HG03469 (cell line): ENCODE measurements at regions not wholly inside any gene's neighbourhood (a gene's known extent, or its start where the extent isn't known, plus 50 kb on each side); places are given as distances from the start of the nearest gene placed in this dataset.

ENCODE experiments used
- ATAC-seq: cut with Tn5 transposase; IDR thresholded peaks from one replicate; pipeline ENCODE4 v1.9.1; 2021; ENCODE audit warnings: mild to moderate bottlenecking, moderate library complexity, moderate number of reproducible peaks; ENCODE audit not compliant: unreplicated experiment

DNA sequence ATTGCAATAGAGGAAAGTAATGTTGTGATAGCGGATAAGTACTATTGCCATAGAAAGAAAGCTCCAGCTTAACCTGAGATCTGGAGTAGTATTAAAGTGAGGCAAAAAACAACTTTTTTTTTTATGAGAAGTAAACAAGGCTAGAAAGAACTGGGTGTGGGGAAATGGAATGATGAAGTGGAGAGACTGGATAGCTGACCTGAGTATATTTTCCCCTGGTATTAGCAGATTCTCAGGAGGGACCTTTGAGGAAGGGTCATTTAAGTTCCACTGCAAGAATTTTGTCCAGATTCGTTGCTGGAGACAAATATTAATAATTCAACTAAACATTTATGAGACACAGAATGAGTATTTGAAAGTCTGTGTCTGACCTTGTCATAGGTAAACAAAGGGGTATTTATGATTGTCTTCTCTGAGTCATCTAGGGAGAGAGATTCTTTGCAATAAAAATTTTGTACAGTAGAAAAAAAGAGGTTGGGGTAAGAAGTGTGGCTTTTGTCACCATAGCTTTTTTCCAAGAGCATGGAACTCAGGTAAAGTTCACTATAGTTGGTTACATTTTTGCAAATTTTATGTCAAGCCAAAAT is 2095.9 kb downstream of the ARAP2 start:
- ATAC-seq: no peak

DNA sequence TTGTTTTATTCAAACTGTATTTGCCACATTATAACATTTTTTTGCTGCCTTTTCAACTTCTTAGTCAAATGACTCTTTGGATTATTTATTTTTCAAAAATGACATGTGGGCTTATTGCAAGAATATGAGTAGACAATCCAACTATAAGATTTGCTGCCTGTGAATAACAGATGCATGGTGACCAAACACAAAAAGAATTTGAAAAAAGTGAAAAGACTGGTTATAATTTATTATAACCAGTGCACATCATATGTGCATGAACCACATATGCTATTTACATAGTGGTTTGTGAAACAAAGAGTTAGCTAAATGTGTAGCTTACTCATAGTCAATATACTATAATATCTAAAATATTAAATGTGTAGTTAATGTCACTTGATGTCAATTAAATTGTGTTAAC is 2086.8 kb downstream of the ARAP2 start:
- ATAC-seq: no peak

DNA sequence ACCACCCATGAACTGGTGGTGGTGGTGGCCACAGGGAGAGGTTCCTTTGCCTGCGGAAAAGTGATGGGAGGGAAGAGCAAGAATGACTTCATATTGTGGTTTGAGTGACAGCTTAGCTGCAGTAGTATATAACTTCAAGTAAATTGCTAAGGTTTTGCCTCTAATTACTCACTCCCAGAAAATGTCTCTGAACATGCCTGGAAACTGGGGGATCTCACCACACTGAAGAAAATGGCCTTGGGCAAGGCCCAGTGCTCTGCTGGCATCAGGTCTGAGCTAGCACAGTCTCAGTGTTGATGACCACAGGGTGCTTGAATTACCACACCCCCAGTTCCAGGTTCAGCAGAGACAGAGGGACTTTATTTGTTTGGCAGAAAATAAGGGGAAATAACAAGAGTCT is 2085.4 kb downstream of the ARAP2 start:
- ATAC-seq: no peak

DNA sequence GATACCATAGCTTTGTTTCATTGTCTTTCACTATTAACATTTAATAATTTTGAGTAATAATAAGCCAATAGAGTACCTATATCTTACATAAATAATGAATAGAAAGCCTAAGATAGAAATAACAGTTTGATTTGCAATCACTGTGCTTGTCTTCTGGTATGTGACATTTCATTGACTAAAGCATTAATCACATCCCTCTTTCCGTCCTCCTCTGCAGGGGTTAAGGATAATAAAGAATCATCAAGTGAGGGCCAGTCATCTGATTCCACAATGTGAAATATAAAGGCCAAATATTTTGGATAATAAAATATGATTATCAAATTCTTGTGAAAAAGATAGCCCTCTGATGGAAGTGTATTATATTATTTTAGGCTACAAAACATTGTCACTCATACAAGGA is 2073.4 kb downstream of the ARAP2 start:
- no peak for ATAC-seq

DNA sequence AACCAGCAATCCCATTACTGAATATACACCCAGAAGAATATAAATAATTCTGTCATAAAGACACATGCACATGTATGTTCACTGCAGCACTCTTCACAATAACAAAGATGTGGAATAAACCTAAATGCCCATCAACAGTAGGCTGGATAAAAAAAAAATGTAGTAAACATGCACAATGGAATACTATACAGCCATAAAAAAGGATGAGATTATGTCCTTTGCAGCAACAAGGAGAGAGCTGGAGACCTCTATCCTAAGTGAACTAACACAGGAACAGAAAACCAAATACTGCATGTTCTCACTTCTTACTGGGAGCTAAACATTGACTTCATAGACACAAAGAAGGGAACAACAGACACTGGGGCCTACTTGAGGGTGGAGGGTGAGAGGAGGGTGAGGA is 2067.7 kb downstream of the ARAP2 start:
- ATAC-seq: no peak

DNA sequence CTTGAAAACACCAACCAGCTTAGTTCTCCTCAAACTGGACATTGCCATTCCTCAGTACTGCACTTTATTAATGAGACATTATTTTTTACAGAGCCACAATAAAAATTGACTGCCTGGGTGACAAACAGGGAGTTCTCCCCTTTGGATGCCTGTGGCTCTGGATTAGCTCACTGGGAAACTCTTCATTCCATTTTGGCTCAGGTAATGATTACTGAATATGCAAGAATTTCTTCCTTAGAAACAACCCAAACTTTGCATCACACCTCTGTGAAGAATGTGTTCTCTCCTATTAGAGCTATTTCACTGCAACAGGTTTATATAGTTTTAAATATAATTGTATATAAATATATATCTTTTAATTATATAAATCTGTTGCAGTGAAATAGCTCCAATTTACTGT is 2065.8 kb downstream of the ARAP2 start:
- no peak for ATAC-seq

DNA sequence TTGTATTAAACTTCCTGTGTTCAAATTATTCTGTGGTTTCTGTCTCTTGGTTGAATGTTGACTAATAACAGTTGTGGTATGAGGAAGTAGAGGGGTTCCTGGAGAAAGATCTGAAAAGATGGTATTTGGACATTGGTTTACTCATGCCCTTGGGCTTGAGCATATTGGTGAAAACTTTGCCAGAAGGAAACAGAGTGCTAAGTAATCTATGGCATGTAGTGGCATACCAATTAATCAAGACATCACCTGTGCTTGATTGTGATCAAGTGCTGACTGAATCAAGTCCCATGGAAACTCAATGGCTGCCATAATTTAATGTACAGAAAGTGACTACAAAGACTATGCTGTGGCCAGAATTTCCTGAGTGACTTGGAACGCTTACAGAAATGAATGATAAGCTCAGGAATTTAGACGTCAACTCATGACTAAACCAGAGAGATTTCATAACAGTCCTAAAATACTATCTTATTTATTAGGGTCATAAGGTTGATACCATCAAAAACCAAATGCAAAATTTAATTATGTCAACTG is 2062.9 kb downstream of the ARAP2 start:
- ATAC-seq: no peak

DNA sequence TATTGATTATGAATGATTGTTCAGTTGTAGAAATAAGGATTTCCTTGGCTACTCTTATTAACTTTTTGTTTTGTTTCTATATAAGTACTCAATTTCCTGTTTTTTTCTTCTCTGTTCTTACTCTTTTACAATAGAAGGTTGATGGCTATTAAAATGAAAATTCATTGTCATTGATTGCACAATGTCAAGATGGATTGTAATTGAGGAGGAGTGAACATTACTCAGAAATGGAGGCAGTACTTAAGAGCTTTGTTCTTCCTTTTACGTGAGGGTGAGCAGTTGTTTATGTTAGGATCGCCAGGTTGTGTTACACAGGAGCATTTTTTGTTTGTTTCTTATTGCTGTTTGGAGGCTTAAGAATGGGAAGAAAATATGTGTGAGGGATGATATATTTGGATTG is 2062.4 kb downstream of the ARAP2 start:
- ATAC-seq: no peak

DNA sequence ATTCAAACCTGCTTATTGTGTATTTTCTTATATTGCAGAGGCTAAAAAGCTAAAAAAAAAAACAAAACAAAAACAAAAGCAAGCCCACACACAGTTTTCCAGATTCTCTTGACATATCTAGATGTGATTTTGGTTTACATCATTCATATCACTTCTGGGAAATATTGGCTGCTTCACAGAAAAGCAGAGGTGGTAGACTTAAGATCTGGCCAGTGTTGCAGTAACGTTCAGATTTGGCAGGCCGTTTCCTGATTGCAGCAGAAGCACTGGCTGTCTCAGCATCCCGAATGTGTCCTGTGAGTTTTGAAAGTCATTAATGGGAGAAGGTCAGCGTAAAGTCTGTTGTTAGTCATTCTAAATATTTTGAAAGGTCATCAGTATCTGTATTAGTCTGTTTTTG is 2062.0 kb downstream of the ARAP2 start:
- no peak for ATAC-seq

DNA sequence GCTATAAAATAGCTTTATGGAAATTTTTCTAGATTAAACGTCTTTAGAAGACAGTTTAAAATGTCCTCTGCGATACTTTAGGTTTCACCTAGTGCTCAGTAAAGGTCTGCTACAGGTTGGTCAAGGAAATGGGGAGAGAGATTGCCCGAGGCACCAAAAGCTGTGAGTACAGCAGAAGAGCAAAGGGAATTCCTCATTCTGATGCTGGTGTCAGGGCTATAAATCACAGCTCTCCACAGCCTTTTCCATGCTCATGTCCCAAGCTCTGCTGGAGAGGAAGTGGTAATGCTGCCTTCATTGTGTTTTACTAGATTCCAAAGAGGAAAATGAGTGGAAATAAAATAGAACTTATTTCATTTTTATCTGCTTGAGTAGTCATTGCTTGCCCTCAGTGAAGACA is 2060.4 kb downstream of the ARAP2 start:
- ATAC-seq: no peak

DNA sequence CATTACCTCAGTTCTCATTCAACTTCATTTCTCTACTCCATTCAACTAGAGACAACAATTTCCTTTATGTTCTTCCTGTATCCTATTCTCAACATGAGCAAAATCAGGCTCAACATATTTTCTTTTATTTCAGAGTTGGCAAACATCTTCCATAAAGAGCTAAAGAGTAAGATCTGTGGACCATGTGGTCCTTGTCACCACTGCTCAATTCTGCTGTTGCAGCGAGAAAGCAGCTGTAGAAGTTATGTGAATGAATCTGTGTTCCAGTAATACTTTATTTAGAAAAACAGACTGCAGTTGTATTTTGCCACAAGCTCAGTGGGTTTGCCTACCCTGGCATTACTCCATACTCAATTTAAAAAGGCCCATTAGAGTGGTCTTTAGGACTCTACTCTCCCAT is 2057.3 kb downstream of the ARAP2 start:
- no peak for ATAC-seq

DNA sequence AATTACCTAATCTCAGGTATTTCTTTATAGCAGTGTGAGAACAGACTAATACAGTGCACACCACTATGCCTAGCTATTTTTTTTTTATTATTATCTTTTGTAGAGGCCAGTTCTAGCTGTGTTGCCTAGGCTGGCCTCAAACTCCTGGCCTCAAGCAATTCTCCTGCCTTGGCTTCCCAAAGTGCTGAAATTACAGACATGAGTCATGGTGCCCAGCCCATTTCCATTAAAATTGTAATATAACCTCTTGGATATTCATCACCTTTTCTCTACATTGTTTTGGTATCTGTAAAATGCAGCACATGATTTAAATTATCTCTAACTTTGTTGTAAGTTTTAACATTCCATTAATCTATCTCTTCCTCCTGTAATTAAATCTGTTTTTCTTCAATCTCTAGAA is 2052.9 kb downstream of the ARAP2 start:
- no peak for ATAC-seq

DNA sequence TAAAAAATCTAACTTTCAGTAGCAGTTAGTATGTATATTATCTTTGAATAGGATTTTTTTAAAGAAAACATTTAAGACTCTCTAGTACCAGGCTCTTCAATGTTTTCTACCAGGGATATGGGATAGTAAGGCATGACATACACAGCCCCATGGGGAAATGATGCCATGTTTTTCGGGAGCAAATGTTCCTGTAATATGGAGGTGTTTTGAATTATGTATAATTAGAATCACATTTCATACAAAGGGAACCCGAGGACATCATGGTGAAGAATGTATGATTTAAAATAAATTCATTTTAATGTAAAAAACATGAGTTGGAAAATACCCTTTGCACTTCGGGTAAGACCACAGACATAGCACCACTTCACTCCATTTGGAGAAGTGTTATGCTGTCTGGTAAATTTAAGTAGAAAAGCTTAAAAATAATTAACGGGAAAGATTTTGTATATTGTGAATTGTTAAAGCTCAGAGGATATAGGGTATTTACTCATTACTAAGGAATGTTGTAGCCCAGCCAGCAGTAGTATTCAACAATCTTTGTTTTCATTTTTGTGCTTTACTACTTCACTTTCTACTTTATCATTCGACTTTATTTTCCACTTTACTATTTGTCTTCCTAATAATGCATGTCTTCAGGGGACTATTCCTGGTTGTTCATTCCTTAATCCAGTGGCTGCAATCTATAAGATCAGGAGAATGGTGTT is 2050.7 kb downstream of the ARAP2 start:
- ATAC-seq: no peak

DNA sequence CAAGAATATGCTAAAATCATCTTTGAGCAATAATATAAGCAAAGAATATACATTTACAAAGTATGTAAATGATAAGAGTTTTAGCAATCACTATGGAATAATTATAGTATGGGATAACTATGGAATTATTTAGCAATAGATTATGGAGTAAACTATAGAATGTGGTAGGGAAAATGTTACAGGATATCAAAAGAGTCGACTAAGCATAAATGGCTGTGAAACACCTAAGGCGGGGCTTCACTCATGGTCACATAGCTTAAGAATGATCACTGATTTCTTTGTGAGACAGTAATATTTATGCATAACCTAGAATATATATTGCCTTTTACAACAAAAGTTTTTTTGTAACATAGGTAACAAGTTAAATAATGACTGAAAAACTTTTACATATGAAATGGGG is 2049.7 kb downstream of the ARAP2 start:
- ATAC-seq: no peak

DNA sequence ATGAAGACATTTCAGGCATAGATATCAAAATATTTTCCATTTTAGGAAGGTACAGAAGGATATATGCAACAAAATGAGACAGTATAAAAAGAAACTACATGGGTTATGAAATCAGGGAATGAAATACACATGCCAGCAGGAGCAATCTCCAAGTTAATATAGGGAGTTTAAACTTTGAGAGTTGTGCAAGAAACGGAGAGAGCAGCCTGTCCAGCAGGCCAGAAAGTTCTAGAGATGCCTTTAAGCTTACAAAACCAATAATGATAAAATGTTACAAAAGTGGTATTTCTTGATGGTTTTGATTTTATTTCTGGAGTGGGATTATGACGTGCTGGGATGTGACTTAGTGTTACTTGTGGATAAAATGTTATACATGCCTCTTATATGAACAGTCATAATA is 2047.9 kb downstream of the ARAP2 start:
- ATAC-seq: no peak

DNA sequence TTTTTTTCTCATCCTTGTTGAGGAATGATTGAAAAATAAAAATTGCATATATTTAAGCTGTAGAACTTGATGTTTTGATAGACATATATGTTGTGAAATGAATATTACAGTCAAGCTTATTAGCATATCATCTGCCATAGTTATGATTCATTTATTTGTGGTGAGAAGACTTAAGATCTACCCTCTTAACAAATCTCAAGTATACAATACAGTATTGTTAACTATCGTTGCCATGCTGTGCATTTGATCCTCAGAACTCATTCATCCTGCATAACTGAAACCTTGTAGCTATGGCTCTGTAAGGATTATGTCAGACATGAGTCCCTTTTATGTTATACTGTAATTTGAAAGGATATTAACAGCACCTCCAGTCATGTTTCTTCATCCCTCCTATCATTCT is 2045.3 kb downstream of the ARAP2 start:
- ATAC-seq: no peak

DNA sequence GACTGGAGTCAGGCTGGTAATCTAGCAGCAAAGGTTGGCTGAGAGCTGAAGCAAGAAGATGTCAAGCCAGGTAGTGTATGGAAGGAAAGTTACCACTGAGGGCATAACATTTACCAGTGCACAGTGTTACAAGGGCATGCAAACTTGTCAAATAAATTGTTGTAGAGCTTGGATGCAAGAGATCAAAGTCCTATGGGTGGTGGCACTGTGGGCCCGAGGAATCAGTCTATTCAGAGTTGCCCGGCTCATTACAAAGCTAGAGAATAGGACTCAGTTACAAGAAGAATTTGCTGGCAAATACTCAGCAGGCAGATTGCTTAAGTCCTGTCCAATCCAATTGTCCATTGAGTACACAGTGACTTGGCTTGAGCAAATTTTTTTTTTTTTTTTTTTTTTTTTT is 2043.8 kb downstream of the ARAP2 start:
- ATAC-seq: no peak

DNA sequence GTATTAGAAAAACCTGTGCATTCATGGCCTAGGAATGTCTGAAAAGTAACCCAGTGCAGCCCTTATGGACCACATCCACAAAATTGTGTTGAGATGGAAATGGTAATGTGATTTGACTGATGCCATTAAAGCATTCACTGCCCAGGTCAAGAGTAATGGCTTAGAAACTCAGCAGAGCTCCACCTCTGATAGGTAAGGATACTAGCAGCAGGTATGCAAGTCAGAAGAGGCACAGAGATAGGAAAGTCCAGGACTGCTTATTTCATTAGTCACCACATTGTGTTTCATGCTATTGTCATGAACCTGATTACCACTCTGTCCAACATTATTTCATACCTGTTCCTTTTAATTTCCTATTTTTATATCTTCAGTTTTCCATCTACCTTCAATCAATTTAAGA is 2042.2 kb downstream of the ARAP2 start:
- no peak for ATAC-seq

DNA sequence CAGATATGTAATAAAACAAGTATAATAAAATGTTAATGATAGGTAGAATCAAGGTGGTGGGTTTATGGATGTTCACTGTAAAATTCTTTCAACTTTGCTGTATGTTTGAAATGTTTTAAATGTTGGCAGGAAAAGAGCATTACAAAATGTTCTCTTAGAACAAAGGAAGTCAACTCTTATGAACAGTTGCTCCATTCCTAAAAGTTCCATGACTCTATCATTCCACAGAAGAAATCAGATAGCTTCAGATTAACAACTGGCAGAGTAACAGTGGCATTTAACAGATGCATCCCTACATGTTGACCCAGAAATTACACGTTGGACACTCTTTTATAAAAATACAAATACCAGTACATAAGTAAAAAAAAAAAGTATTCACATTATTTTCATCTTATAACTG is 2023.7 kb downstream of the ARAP2 start:
- ATAC-seq: no peak

DNA sequence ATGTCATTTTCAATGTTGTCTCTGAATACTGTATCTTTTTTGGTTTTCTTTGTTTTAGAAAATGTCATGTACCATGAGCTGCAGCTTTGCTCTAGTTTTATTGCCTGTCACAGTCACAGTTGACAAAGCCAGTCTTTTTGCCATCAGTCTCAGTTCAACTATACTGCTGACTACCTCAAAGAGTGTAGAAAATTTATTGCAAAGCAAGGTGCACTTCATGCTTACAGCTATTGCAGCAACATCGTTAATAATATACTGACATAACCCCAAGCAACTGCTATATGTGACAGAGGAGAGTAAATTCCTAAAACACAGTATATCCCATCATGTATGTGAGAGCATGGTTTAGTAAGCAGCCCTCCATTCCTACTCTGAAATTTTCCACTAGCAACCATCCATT is 2022.3 kb downstream of the ARAP2 start:
- no peak for ATAC-seq

DNA sequence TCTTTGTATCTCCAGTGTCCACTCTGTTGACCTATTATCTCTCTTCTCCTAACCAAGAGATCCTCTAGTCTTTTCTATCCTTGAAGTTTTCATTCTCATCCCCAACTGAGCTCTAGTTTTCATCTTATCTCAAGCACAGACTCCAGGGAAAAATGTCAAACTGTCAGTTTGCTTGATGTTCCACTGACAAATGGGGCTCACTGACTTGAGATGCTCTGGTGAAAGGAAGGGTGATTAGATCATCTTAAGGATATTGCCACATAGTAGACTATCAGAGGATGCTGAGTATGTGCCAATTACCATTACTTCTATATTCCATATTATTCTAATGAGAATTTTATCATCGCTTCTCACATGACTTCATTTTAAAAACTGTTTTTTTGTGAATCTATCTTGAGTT is 2008.2 kb downstream of the ARAP2 start:
- ATAC-seq: no peak

DNA sequence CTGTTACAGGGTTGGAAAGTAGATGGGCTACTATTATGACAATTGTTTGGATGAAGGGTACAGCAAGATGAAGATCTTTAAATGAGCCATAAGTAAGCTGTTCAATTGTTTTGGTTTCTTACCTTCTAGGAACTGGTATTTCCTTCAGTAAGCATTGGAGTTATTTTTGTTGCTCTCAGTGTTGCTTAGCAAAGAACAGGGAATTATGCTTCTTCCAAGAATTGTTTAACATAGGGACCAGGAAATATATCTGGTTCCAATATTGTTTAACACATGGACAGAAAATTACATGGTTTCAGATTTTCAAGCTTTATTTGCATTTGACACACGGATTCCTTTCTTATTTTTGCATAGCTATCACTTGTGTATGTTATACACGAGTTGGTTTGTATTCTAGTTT is 1999.0 kb downstream of the ARAP2 start:
- ATAC-seq: no peak

DNA sequence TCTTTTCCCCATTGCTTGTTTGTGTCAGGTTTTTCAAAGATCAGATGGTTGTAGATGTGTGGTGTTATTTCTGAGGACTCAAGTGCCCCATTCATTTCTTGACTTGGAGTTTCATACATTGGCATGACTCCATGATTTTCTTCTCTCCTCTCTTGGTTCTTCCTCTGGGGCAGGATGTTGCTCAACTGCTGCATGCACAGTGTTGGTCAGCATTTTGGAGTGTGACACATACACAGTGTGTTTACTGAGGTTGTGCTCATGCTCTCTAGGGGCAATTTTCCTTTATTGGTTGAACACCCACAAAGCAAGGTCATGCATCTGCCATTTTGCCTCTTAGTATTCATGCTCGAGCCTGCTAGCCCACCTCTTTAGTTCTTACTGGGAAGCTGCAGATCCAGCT is 1993.8 kb downstream of the ARAP2 start:
- no peak for ATAC-seq
